ENCODE measurements at regions not wholly inside any gene's neighbourhood (a gene's known extent, or its start where the extent isn't known, plus 50 kb on each side); places are given as distances from the start of the nearest gene placed in this dataset.

DNA sequence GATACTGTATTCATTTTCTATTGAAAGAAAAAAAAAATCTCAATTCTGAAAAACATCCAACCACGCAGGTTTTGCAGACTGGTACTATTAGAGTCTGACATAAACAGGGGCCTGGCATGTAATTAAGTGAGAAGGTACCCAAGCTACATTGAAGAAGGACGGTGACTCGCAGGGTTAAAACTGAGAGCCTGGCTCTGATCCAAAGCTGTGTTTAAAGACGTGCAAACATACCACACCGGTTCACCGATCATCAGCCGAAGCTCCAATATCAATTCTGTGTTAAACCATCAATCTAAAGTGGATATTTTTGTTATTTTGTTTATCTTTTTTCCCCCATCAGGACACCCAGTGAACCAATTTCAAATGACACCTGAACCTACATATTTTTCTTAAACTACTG, 108.1 kb upstream of the DIO3 start:
- TF ChIP-seq CTCF (IDR thresholded peaks at IDR 0.05), result no peak
- no peak for TF ChIP-seq POLR2A (IDR thresholded peaks at IDR 0.05)

All from prostate gland (tissue), 2 donors.